ENCODE measurements at regions not wholly inside any gene's neighbourhood (a gene's known extent, or its start where the extent isn't known, plus 50 kb on each side); places are given as distances from the start of the nearest gene placed in this dataset.

DNA sequence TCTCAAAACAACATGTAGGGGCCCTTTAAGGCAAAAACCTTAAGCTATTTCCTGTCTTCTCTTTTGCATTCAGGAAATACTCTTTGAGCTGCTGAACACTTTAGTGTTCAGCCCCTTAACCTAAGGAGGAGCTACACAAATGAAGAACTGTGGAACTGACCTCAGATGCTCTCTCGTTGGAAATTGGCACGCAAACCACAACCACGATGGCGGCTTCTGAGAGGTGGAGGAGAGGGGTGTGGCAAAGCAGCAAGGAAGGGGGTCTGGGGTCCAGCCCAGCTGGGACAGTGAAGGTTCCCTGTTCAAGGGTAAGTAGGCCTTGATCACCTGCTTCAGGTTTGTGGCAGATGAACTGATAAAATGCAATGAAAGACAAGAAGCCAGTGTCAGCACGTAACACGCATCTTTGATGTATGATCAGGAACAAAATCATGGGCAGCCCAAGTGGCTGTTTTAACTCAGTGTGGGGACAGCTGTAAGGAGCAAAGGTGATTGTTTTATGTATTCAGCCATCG, 291.6 kb upstream of the TNRC6C start:
- TF ChIP-seq CTCF (conservative IDR thresholded peaks at IDR 0.05), result no peak
- TF ChIP-seq ZFX (IDR thresholded peaks at IDR 0.05), result no peak

All from C4-2B (cell line).